NCI-H2171 treated with DMSO at 0.1 percent for 48 hours (cell line): ENCODE measurements at regions not wholly inside any gene's neighbourhood (a gene's known extent, or its start where the extent isn't known, plus 50 kb on each side); places are given as distances from the start of the nearest gene placed in this dataset.
"Not testable (repeated sequence)": the region's sequence is repeated elsewhere in the genome, so short reads cannot be mapped to it uniquely, and the experiment has no call there.

Source experiments
- DNase-seq: peaks from one replicate; lab custom pipeline; 2025; lab: John Stamatoyannopoulos, UW

GRCh38 chr3:26279091-26279490 lies 343.5 kb upstream of the LRRC3B start:
- no peak for DNase-seq

GRCh38 chr3:26280517-26280916 lies 342.1 kb upstream of the LRRC3B start:
- DNase-seq, result no peak

- no peak for DNase-seq
These were observed 341.1 kb upstream of the LRRC3B start for GRCh38 chr3:26281284-26281985.

GRCh38 chr3:26284503-26284902 lies 338.1 kb upstream of the LRRC3B start:
- not testable (repeated sequence) for DNase-seq

GRCh38 chr3:26291840-26292239 lies 330.7 kb upstream of the LRRC3B start:
- DNase-seq, result no peak

GRCh38 chr3:26292780-26293179 lies 329.8 kb upstream of the LRRC3B start:
- DNase-seq, result no peak

- no peak for DNase-seq
These were observed 329.2 kb upstream of the LRRC3B start for GRCh38 chr3:26293329-26293844.

- DNase-seq, result no peak
These were observed 315.4 kb upstream of the LRRC3B start for GRCh38 chr3:26307192-26307591.

GRCh38 chr3:26307787-26308186 lies 314.8 kb upstream of the LRRC3B start:
- no peak for DNase-seq

GRCh38 chr3:26308454-26308853 lies 314.1 kb upstream of the LRRC3B start:
- DNase-seq, result no peak

GRCh38 chr3:26309536-26309935 lies 313.0 kb upstream of the LRRC3B start:
- DNase-seq, result not testable (repeated sequence)

GRCh38 chr3:26312816-26313215 lies 309.8 kb upstream of the LRRC3B start:
- DNase-seq, result peak; percentile 0

GRCh38 chr3:26316472-26316871 lies 306.1 kb upstream of the LRRC3B start:
- DNase-seq, result no peak

- DNase-seq, result not testable (repeated sequence)
These were observed 298.8 kb upstream of the LRRC3B start for GRCh38 chr3:26323741-26324140.

GRCh38 chr3:26340001-26340400 lies 282.6 kb upstream of the LRRC3B start:
- no peak for DNase-seq

GRCh38 chr3:26343647-26344046 lies 278.9 kb upstream of the LRRC3B start:
- no peak for DNase-seq

- no peak for DNase-seq
These were observed 277.0 kb upstream of the LRRC3B start for GRCh38 chr3:26345613-26346012.

- no peak for DNase-seq
These were observed 276.1 kb upstream of the LRRC3B start for GRCh38 chr3:26346497-26346896.

- DNase-seq, result no peak
These were observed 275.4 kb upstream of the LRRC3B start for GRCh38 chr3:26347150-26347549.

- no peak for DNase-seq
These were observed 271.7 kb upstream of the LRRC3B start for GRCh38 chr3:26350853-26351252.

- no peak for DNase-seq
These were observed 269.5 kb upstream of the LRRC3B start for GRCh38 chr3:26353097-26353496.

- no peak for DNase-seq
These were observed 264.2 kb upstream of the LRRC3B start for GRCh38 chr3:26358405-26358804.

GRCh38 chr3:26365706-26366105 lies 256.9 kb upstream of the LRRC3B start:
- no peak for DNase-seq

- DNase-seq, result no peak
These were observed 254.3 kb upstream of the LRRC3B start for GRCh38 chr3:26368312-26368711.
